ENCODE measurements at regions not wholly inside any gene's neighbourhood (a gene's known extent, or its start where the extent isn't known, plus 50 kb on each side); places are given as distances from the start of the nearest gene placed in this dataset.

DNA sequence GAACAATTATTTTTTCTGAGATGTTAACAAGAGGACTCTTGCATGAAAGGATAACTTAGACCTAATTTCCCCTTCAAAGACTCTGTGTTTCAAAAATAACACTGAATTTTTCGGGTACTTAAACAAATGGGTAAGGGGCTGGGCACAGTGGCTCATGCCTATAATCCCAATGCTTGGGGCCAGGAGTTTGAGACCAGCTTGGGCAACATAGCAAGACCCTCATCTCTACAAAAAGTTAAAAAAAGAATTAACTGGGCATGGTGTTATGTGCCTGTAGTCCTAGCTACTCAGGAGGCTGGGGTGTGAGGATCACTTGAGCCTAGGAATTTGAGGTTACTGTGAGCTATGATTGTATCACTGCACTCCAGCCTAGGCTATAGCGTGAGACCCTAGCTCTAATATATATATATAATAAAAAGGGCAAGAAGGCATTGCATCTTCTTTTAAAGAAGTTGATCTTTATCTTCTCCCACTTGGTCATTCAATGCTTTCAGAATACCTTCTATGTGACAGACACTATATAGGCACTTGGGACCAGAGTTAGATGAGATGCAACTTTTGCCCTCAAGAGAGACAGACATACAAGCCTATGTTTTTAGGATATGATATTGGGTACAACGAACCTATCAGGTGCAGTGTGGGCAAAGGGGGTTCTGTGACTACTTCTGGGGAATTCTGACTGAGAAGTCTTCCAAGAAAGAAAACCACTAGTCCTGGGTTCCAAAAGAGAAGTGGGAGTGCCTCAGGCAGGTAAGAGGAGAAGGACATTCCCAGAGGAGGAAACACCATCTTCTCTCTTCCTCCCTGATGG is 120.0 kb downstream of the MYCN start:
- TF ChIP-seq ARNT (IDR thresholded peaks at IDR 0.05): no peak
- TF ChIP-seq HDGF (IDR thresholded peaks at IDR 0.05; ENCODE audit: borderline replicate concordance): no peak
- no peak for TF ChIP-seq FOXK2 (IDR thresholded peaks at IDR 0.05)
- no peak for TF ChIP-seq FOXM1 (IDR thresholded peaks at IDR 0.05; ENCODE audit: borderline replicate concordance)
- no peak for TF ChIP-seq L3MBTL2 (conservative IDR thresholded peaks at IDR 0.05)
- TF ChIP-seq LEF1 (IDR thresholded peaks at IDR 0.05; ENCODE audit: borderline replicate concordance): no peak
- no peak for TF ChIP-seq CTBP1 (IDR thresholded peaks at IDR 0.05; ENCODE audit: borderline replicate concordance)
- TF ChIP-seq NFRKB (IDR thresholded peaks at IDR 0.05): no peak
- TF ChIP-seq SUZ12 (IDR thresholded peaks at IDR 0.05): no peak
- TF ChIP-seq, protein P1, sequence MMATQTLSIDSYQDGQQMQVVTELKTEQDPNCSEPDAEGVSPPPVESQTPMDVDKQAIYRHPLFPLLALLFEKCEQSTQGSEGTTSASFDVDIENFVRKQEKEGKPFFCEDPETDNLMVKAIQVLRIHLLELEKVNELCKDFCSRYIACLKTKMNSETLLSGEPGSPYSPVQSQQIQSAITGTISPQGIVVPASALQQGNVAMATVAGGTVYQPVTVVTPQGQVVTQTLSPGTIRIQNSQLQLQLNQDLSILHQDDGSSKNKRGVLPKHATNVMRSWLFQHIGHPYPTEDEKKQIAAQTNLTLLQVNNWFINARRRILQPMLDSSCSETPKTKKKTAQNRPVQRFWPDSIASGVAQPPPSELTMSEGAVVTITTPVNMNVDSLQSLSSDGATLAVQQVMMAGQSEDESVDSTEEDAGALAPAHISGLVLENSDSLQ (IDR thresholded peaks at IDR 0.05): no peak
- CTCF ChIA-PET: no interaction called here
- no peak for DNase-seq (ENCODE audit: extremely low spot score)
- POLR2A ChIA-PET: no interaction called here

DNA sequence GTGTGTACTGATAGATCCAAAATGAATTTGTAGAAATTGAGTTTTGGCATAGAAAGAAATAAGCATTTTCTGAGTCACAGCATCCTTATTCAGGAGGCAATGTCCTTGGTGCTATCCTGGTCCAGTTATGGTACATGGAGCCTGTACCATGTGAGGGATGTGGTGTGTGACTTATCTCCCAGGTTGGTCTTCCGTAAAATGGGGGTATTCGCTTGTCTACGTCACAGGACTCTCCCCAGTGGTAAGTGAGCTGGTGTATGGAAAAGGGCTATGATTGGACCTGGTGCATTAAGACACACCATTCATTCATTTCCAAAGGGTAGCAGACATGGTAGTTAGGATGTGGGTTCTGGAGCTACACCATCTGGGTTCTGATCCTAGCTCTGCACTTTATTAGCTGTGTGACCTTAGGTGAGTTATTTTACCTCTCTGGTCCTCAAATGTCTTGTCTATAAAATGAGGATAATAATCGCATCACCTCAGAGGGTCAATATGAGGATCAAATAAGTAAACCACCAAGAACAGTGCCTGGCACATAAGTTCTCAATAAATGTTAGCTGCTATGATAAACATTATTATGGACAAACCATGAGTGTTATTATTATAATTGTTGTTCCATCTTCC is 119.2 kb downstream of the MYCN start:
- no peak for DNase-seq (ENCODE audit: extremely low spot score)
- ChIA-PET CTCF (no interaction called here), POLR2A (no interaction called here)
- no peak for TF ChIP-seq ZNF384 (IDR thresholded peaks at IDR 0.05)
- no peak for TF ChIP-seq CTBP1 (IDR thresholded peaks at IDR 0.05; ENCODE audit: borderline replicate concordance)
- no peak for TF ChIP-seq SP1 (IDR thresholded peaks at IDR 0.05)
- TF ChIP-seq SUZ12 (IDR thresholded peaks at IDR 0.05): no peak

DNA sequence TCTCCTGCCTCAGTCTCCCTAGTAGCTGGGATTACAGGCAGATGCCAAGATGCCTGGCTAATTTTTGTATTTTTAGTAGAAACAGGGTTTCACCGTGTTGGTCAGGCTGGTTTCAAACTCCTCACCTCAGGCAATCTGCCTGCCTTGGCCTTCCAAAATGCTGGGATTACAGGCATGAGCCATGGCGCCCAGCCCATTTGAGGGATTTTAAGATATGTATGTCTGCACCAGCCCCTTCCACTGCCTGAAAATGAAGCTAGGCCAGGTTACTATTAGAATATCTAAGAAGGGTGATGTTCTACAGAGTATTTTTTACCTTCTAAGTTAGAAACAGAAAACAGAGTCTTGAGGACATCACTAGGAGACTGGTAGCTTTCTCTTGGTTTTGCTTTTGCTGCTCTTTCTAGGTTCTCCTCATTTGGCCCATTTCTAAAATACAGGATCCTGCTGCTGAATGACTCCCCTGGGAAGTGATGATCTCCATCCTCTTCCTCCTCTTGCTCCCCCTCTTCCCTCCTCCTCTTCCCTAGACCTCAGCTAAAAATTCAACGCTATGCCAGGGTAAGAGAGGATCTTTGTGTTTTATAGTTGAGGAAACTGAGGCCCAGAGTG is 118.5 kb downstream of the MYCN start:
- ChIA-PET CTCF (no interaction called here), POLR2A (no interaction called here)
- no peak for DNase-seq (ENCODE audit: extremely low spot score)
- TF ChIP-seq BHLHE40 (IDR thresholded peaks at IDR 0.05; ENCODE audit: borderline replicate concordance): no peak
- TF ChIP-seq, protein P1 (IDR thresholded peaks at IDR 0.05): no peak
- no peak for TF ChIP-seq ZNF384 (IDR thresholded peaks at IDR 0.05)
- no peak for TF ChIP-seq NFRKB (IDR thresholded peaks at IDR 0.05)
- TF ChIP-seq L3MBTL2 (conservative IDR thresholded peaks at IDR 0.05): no peak
- TF ChIP-seq SP1 (IDR thresholded peaks at IDR 0.05): no peak
- no peak for TF ChIP-seq SUZ12 (IDR thresholded peaks at IDR 0.05)
- no peak for TF ChIP-seq FOXA1 (IDR thresholded peaks at IDR 0.05)
- TF ChIP-seq ELF4 (IDR thresholded peaks at IDR 0.05): no peak
- no peak for TF ChIP-seq HDGF (IDR thresholded peaks at IDR 0.05; ENCODE audit: borderline replicate concordance)
- no peak for TF ChIP-seq CTBP1 (IDR thresholded peaks at IDR 0.05; ENCODE audit: borderline replicate concordance)
- no peak for TF ChIP-seq TARDBP (IDR thresholded peaks at IDR 0.05)
- TF ChIP-seq FOXK2 (IDR thresholded peaks at IDR 0.05): no peak
- no peak for TF ChIP-seq FOXM1 (IDR thresholded peaks at IDR 0.05; ENCODE audit: borderline replicate concordance)
- no peak for TF ChIP-seq ARNT (IDR thresholded peaks at IDR 0.05)
- no peak for TF ChIP-seq LEF1 (IDR thresholded peaks at IDR 0.05; ENCODE audit: borderline replicate concordance)

DNA sequence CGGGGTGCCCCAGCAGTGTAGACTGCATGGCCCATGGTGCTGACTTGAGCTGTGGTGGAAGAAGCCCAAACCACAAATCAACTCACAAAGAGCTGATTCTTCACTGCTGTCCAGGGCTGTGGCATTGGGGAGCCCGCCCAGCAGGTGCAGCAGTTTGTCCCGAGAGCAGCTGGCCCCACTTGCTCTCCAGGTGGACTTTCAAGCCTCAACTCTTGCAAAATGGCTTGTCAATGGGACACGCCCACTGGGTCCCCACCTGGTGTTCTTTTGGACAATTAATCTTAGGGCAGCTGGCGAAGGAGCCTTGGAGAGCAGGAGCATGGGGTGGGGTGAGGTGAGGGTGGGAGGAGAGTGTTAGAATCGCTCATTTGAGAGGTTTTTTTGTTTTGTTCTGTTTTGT is 117.9 kb downstream of the MYCN start:
- ChIA-PET CTCF (no interaction called here), POLR2A (no interaction called here)
- no peak for DNase-seq (ENCODE audit: extremely low spot score)
- no peak for TF ChIP-seq CTBP1 (IDR thresholded peaks at IDR 0.05; ENCODE audit: borderline replicate concordance)
- no peak for TF ChIP-seq ARNT (IDR thresholded peaks at IDR 0.05)
- no peak for TF ChIP-seq TARDBP (IDR thresholded peaks at IDR 0.05)
- no peak for TF ChIP-seq SUZ12 (IDR thresholded peaks at IDR 0.05)
- TF ChIP-seq FOXM1 (IDR thresholded peaks at IDR 0.05; ENCODE audit: borderline replicate concordance): no peak
- TF ChIP-seq LEF1 (IDR thresholded peaks at IDR 0.05; ENCODE audit: borderline replicate concordance): no peak
- TF ChIP-seq ZNF384 (IDR thresholded peaks at IDR 0.05): no peak

DNA sequence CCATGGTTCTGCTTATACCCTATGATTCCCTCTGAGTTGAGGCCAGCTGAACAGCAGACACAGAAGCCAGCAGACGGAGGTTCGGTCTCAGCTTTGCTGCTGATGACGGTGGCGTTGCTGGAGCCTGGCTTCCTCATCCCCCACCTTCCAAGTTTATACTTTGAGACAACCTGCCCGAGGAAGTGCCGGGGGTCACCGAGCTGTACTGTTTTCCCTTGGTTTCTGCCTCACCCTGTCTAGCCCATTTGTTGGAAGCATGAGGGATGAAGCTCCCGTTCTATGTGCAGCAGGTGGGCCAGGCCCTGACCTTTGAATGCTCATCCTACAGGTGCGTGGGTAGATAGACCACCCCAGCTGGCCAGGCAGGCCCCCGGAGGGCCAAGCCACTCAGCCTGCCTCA is 117.3 kb downstream of the MYCN start:
- ChIA-PET CTCF (no interaction called here), POLR2A (no interaction called here)
- no peak for TF ChIP-seq NFRKB (IDR thresholded peaks at IDR 0.05)
- TF ChIP-seq HDGF (IDR thresholded peaks at IDR 0.05; ENCODE audit: borderline replicate concordance): no peak
- no peak for TF ChIP-seq SP1 (IDR thresholded peaks at IDR 0.05)
- no peak for TF ChIP-seq LEF1 (IDR thresholded peaks at IDR 0.05; ENCODE audit: borderline replicate concordance)
- no peak for TF ChIP-seq CTBP1 (IDR thresholded peaks at IDR 0.05; ENCODE audit: borderline replicate concordance)
- no peak for TF ChIP-seq L3MBTL2 (conservative IDR thresholded peaks at IDR 0.05)
- TF ChIP-seq FOXM1 (IDR thresholded peaks at IDR 0.05; ENCODE audit: borderline replicate concordance): no peak
- no peak for TF ChIP-seq ARNT (IDR thresholded peaks at IDR 0.05)
- no peak for TF ChIP-seq TARDBP (IDR thresholded peaks at IDR 0.05)
- TF ChIP-seq ELF4 (IDR thresholded peaks at IDR 0.05): no peak
- no peak for TF ChIP-seq FOXK2 (IDR thresholded peaks at IDR 0.05)
- TF ChIP-seq, protein P1 (IDR thresholded peaks at IDR 0.05): no peak
- no peak for TF ChIP-seq BHLHE40 (IDR thresholded peaks at IDR 0.05; ENCODE audit: borderline replicate concordance)
- no peak for DNase-seq (ENCODE audit: extremely low spot score)
